ENCODE measurements at regions not wholly inside any gene's neighbourhood (a gene's known extent, or its start where the extent isn't known, plus 50 kb on each side); places are given as distances from the start of the nearest gene placed in this dataset.

DNA sequence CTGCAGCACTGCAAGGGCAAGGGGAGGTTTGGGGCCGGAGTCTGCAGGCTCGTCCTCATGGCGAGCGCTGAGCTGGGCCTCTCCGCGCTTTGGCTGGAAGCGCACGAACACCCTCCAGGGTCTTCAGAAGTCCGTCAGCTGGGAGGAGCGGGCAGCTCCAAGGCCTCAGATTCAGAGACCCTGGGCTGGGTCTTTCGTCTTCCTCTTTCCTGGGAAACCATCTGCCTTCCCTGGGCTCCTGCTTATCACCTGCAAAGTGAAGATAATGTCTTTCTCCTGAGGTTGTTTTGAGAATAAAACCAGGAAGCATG is 525.6 kb downstream of the BRD1 start:
- DNase-seq (ENCODE audit: low spot score) = no peak

DNA sequence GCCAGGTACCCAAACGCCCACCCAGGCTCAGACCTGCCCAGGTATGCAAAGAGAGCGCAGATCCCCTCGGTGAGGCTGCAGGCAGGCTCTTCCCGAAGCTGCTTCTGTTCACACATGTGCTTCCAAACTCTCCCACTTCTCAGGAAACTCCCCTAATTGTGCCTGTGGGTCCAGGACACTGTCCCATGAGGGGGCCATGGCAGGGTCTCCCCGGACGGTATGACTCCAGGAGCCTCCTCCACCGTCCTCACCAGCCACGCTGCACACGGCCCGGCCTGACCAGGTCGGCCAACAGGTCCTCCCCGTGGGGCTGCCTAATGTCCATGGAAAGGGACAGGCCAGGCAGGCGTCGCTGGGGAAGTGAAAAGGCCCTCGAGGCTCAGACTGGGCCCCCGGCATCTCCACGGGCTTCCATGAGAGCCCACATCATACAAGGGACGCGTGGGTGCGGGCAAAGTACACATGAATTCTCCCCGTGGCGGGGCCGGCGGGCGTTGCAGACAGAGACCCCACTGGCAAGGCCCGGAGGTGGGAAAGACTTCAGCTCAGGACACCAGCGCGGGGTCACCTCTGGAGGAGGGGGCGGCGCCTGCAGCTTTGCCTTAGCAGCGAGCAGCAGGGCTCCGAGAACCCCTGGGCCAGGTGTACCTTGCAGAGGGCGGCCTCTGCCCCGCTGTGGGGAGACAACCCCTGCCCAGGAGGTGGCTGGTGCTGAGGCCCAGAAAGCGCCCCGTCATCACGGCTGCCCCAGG is 526.1 kb downstream of the BRD1 start:
- DNase-seq (ENCODE audit: low spot score) = no peak

DNA sequence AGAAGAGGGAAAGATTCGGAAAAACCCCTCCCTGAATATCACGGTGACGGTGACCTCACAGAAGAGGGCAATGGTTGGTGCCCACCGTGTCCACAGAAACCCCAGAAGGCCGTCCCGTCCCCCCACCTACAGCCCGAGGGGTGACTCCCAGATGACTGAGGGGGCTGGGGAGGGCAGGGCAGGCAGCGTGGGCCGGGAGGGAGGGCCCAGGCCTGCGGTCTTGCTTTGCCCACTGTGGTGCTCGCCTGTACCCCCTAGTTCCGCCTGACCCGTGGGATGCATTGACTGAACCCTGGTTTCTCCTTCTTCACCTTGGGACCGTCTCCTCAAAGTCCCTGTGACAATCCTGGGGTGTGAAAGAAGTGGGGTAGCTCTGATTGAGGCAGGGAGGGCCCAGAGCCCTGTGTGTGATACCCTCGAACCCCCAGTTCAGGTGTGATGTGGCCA is 526.7 kb downstream of the BRD1 start:
- DNase-seq (ENCODE audit: low spot score) = no peak

DNA sequence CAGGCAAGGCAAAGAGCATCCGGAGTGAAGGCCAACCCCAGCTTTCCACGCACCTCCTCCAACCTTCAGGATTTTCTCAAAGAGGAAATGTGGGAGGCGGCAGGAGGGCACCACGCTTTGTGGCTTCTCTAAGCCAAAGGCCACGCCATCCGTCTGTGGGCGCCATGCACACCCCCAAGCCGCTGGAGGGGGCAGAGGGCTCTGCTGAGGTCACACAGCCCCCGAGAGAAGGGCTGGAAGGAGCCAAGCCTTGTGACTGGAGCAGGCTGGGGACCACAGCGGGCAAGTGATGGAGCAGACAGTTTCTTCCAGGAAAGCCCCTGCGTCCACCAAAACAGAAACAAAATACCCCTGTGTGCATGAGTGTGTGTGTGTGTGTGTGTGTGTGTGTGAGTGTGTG is 527.4 kb downstream of the BRD1 start:
- DNase-seq (ENCODE audit: low spot score) = no peak

DNA sequence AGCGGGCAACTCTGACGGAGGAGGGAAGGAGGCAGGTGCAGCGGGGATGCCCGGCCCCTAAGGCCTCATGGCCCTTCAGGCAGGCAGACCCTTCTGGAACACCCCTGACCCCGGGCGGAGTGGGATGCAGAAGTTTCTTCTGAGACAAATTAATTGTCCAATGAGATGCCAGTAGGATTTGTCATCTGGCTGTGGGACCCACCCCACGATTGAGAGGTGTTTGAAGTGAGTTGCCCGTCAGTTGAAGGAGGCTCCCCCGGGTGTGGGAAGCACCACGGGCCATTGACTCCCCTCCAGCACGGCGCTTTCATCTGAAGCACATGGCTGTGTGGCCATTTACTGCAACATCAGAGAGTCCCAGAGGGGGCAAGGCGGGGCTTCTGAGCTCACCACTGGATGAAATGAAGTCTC is 527.8 kb downstream of the BRD1 start:
- no peak for DNase-seq (ENCODE audit: low spot score)

DNA sequence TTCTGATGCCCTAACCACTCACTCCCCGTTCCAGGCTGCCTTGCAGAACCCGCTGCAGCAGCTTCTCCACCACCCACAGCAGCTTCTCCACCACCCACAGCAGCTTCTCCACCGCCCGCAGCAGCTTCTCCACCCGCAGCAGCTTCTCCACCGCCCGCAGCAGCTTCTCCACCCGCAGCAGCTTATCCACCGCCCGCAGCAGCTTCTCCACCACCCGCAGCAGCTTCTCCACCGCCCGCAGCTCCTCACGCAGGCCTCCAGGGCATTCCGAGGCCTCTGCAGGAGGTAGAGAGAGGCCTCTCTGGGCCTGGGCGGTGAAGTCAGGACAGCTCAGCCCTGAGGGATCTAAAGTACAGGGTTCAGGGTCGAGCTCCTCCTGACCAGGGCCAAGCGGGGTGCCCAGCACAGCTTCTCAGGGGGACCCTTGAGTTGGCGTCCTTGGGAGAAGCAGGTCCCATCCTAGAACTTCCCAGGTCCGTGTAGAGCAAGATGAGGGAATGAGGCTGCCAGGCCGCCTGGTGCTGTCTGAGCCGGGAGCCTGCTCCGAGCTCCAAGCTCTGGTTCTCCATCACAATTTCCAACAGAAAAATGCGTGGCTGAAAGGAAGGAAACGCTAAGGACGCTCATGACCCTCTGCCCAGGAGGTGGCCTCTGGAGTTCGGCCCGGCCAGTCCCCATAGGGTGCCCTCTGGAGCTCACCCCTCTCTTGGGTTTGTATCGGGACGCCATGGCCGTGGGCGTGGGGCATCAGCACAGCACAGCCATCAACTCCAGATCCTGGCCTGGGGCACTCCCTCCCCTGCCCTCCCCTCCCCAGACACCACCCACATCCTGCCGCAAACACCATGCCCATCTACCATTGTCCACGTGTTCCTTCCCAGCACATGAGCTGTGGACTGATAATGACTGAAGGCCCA is 528.6 kb downstream of the BRD1 start:
- DNase-seq (ENCODE audit: low spot score) = no peak

DNA sequence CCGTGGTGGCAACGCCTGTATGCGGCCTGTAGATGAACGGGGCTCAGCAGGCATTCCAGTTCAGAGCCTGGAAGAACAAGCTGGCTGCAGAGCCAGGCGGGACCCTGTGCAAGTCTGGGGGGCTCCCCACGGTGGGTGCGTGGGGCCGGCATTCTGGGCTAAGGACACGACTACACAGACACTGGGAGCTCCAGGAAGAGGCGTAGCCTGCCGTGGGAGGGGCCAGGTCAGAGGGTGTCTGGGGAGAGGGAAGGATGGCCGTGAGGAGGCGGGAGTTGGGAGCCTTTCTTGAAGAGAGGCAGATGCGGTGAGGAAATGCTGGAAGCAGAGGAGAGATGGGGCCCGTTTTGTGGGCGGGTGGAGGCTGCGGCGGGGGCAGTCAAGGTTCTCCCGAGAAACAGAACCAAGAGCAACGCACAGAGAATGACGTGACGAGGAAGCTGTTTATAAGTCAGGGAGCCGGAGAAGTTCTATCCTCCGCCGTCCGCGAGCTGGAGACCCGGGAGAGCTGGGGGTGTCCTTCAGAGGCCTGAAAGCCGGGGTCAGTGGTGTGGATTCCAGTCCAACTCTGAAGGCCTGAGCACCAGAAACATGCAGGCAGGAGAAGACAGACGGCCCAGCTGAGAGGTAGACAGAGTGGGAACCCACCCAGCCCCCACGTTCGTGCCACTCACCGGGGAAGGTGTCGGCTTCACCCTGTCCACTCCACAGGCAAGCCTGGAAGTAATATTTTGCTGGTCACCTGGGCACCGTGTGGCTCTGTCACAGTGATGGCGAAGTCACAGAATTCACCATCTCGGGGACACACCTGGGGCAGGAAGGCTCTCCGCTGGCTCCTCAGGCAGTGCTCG is 529.6 kb downstream of the BRD1 start:
- DNase-seq (ENCODE audit: low spot score) = no peak

DNA sequence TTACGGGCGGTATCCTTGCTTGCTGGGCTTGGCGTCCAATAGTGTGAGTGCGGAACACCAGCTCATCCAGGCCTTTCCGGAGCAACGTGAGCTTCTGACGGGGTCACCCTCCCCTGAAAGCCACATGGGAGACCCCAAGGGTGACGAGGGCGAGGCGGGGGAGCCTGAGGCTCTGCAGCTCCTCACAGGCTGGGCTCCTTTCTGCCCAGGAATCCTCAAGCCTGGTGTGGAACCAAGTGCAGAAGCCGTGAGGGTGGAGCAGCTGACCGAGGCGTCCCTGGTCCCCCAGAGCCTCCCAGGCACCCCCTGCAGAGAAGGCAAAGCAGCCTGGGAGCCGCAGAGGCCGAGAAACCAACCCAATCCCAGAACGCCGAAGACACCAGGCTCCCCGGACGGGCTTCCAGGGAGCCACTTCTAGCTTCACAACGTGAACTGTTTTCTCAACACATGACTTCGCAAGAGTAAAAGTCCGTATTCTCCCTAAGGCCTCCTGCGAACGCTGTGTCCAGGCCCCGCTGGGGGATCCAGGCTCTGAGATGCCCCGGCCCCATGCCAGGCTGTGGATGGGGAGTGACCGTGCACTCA is 530.3 kb downstream of the BRD1 start:
- no peak for DNase-seq (ENCODE audit: low spot score)

DNA sequence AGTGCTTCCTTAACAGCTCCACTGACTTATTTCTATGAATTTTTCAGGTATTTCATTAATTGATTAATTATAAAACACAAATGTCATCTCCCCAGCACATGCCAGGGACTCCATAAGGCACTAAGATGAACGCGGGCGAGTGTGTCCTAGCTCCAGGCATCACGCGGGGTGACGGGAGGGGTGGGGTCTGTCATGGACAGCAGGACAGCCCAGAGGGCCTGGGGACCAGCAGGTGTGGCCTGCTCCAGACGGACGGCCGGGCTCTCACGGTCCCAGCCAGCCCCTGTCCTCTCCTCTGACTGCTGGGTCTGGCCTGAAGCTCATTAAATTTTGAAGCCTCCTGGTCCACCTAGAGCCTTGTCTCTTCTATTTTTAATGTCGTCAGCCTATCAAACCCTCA is 531.1 kb downstream of the BRD1 start:
- no peak for DNase-seq (ENCODE audit: low spot score)

DNA sequence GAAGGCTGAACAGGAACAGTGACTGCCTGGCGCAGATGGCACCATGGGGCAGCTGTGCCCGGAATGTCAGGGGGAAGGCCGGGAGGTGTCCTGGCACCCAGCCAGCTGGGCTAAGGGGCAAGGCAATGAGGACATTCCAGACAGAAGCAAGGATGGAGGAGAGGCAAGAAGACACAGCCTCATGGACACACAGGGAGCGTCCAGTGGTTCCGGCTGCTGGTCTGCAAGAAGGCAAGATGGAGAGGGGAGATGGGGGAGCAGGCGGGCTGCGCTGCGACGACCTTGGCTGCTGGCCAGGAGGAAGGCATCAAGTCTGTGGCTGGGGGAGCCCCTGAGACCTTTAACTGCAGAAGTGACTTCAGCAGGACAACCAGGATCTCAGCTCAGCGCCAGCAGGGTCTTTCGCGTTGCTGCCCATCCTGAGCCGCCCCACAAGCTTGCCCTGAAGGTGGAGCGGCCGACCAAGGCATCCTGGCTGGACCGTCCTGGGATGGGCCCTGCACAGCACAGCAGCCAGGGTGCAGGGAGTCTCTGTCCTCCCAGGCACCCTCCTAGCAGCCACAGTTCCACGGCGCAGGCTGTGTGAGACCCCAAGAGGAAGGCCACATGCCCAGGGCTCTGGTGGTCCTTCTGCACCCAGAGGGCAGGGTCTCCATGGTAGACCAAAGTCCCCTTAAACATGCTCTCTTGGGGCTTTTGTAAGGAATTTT is 531.7 kb downstream of the BRD1 start:
- no peak for DNase-seq (ENCODE audit: low spot score)

DNA sequence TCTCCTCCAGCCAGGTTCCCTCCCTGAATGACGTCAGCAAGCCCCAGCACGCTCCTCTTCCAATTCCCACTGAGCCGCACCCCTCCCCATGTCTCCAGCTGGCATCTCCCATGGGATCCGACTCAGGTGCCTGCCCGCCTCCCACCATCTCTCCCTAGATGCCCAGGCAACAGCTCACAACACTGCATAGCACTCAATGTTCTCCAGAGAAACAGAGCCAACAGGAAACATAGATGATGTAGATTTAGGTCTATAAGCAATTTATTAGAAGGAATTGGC is 532.3 kb downstream of the BRD1 start:
- DNase-seq (ENCODE audit: low spot score) = no peak

DNA sequence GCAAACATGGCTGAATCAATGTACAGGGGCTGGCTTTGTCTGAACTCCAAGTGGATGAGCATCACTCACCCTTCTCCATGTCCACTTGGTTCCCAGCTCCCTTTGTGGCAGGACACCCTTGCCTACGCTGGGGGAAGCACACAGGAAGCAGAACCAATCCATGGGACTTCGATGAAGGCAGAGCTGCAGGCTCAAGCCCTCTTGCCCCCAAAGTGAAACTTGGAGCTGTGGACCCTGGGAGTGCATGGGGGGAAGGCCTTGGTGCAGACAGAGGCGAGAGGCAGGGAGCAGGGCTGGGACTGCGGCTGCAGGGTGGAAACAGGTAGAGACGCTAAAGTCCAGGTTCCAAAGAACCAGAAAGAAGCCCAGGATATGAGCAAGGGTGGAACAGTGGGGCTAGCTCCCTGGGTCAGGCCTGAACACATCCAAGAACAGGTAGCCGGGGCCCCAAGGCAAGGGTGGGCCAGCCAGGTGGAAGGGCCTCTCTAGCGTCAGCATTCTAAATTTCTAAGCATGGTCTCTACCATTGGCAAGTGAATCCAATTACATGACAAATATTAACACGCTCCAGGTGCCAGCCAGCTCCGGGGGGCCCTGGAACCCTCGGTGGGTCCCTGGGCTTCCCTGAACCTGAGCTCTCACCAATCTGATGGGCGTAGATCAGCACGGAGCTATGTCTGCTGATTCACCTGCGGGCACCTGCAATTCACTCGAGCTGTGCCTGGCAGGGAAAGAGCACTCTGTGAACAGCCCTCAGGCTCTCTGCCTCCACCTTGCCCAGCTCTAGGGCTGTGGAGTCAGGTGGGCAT is 532.8 kb downstream of the BRD1 start:
- no peak for DNase-seq (ENCODE audit: low spot score)

DNA sequence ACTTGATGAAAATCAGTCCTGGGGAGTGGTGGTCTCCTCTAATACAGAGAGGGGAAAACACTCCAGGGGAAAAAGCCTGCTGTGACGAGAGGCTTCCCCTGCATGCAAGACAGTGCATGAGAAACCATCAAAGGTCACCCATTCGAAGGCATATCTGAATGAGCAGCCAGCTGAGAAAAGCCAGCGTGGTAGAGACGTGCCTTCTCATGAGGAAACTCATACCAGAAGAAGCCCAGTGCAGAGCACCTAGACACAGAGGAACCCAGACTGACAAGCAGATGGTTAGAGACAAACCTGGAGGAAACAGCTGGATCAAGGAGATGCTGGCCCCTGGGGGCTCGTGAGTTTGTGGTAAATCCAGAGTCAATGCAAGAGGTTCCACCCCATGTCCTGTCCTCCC is 534.8 kb downstream of the BRD1 start:
- no peak for DNase-seq (ENCODE audit: low spot score)

DNA sequence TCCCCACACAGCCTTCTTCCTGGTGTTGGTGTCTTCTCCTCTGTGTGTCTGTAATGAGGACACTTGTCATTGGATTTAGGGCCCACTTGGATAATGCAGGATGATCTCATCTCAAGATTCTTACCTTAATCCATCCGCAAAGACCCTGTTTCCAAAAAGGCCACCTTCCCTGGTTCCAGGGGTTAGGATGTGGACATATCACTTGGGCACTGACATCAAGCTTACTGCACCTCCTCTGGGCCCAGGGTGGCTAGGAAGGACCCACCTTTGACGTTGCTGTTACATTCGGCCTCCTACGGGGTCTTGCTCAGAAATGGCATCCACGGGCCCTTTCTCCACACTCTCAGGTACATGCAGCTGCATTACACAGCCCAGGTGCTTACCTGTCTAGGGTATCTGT is 535.9 kb downstream of the BRD1 start:
- DNase-seq (ENCODE audit: low spot score) = no peak

DNA sequence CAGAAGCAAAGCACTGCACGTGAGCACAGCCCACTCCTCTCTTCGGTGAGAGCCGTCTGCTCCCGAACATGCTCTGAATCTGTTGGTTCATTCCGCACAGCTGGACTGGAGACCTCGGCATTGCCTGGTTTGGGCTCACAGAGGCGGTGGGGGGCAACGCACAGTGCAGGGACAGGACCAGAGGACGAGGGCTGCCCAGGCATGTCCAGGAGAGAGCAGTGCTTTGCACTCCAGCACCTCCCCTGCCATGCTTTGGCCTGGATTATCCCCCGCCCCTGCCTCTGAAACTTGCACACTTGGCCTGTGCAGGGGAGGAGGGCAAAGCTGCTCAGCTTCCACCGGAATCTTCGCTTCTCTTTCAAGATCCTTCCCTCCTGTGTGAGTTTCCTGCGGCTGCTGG is 536.5 kb downstream of the BRD1 start:
- no peak for DNase-seq (ENCODE audit: low spot score)

DNA sequence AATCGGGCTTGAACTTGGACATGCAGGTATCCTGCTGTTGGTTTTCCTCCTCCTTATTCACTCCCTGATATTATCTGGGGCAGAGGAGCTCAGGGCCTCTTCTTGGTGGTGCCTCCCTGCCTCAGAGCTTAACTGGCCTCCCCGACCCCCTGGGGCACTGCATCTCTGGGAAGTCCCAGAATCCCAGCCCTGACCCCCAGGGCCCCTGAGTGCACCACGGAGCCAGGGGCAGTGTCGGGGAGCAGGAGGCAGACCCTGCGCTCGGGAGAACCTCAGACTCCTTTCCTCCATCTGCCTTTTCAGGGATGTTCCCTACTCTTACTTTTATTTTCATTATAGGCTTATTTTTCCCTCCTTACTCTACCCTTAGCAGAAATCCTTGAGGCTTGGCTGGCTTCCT is 537.0 kb downstream of the BRD1 start:
- DNase-seq (ENCODE audit: low spot score) = no peak

DNA sequence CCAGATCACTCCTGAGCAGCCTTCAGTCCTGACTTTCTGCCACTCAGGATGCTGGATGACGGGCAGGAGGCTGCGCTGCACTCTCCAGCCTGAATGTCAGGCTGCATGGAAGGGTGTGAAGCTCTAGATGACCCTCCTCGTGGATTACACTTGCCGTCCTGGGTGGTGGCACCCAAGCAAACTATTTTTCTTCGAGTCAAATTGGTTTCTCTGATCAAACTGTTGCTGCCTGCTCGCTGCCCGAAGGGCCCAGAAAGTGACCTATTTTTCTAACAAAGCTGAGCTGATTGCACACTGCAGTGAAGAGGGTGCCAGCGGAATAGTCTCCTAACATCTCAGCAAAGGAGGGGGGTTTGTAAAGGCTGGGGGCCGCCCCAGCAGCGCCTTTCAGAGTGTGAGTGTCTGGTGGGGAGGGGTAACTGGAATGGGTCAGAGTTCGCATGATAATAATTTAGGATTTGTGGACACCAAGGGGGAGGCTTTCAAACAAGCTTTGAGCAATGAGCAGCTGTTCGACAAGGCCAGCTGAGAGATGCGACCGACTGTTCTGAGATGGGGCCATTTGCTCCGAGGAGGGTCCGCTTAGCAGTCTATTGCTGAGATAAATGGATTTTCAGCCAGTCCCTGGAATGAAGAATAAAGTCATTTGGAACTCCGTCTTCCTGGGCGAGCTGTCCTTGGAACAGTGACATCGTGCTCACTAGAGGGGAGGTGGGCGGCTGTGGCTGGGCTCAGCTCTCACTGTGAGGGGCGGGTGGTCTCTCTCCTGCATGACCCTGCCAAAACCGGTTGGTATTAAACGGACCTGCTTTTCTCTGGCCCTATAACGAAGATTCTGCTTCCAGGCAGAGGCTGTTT is 537.6 kb downstream of the BRD1 start:
- no peak for DNase-seq (ENCODE audit: low spot score)

DNA sequence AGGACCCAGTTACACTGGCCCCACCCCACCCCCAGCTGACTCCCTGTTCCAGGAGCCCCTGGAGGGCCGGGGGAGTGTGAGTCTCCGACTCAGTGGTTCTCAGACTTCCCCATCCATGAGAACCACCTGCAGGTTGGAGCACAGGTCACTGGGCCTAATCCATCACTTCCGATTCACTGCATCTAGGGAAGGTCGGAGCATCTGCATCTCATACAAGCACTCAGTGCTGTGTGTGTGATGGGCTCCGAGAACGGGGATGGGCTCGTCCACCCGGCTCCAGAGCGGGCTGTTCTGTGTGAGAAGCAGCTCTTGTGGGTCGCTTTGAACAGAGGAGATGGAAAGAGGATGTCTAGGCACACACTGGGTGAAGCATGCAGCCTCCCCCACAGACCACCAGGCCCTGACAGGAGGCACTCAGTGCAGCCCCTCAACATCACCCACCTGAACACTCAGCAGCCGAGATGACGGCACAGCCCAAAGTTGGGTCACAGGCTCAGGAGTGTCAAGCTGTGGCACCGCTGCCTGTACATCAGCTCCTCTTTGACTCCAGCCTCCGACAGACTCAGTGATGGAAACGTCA is 541.4 kb downstream of the BRD1 start:
- DNase-seq (ENCODE audit: low spot score) = no peak

DNA sequence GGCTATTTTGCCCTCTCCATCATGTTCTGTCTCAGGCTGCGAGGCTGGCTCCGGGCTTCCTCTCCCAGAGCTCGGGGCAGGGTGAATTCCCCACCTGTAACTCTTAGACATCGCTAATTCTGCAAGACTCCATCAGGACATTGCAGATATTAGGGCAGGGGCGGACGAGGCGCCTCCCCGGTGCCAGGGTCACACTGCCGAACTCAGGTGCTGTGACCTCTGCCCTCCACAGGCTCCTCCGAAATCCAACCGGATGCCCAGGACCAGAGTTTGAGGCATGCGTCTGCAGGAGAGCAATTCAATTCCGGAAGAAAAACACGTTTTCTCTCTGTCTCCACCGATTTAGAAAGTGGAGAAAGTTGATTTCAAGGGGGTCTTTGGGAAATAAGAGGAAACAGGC is 542.7 kb downstream of the BRD1 start:
- no peak for DNase-seq (ENCODE audit: low spot score)
